ENCODE measurements at regions not wholly inside any gene's neighbourhood (a gene's known extent, or its start where the extent isn't known, plus 50 kb on each side); places are given as distances from the start of the nearest gene placed in this dataset.
"Not testable (repeated sequence)": the region's sequence is repeated elsewhere in the genome, so short reads cannot be mapped to it uniquely, and the experiment has no call there.

DNA sequence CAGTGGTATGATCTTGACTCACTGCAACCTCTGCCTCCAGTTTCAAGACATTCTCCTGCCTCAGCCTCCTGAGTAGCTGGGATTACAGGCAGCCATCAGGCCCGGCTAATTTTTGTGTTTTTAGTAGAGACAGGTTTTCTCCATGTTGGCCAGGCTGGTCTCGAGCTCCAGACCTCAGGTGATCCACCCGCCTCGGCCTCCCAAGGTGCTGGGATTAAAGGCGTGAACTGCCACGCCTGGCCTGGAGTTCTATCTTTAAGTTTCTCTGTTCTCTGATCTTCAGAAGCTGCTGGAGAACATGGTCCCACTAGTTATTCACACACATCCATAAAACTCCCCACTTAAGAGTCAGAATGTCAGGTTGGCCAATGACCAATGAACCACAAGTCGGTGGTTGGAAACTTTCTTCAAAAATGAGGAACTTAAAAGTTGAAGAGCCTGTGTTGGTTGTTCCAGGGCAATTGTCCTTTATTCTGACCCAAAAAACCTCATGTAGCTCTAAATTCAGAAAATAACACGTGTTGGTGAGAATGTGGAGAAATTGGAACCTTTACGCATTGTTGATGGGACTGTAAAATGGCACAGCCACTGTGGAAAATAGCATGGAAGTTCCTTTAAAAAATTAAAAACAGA is 55.9 kb upstream of the PIK3CB start:
- Mint-ChIP-seq H3K4me1 (peaks cover 2% of the 10 kb centered on the region), H3K27ac (no peak overlapping the region), H3K9me3 (no peaks in the 10 kb centered on the region), H3K4me3 (no peak overlapping the region), H3K36me3 (no peaks in the 10 kb centered on the region), H3K27me3 (peaks cover 14% of the 10 kb centered on the region)
- CTCF ChIA-PET: interaction anchor here (0.6 kb wide), 1 partner anchor 203 kb away, joined by 3 read pairs; no protein-coding TSS in a partner anchor
- DNase-seq: no peak

DNA sequence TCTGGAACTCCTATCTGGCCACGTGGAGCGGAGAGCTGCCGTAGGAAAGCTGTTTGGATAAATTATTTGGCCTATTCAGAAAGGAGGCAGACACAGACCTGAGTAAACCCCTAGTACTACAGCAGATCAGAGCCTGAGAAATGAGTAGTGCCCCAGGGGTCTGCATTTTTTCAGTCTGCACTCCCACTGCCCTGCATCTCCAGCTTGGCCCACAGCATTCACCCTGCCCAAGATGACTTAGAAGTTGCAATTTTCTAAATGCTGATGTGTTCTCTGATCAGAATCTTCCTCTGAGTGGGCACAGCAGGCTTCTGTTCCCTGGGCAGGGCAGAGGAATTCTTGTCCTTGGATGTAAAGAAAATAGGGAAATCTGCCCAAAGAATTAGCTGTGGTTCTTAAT is 55.1 kb upstream of the PIK3CB start:
- peaks cover 2% of the 10 kb centered on the region for H3K4me1 Mint-ChIP-seq
- no peak overlapping the region for H3K4me3 Mint-ChIP-seq

DNA sequence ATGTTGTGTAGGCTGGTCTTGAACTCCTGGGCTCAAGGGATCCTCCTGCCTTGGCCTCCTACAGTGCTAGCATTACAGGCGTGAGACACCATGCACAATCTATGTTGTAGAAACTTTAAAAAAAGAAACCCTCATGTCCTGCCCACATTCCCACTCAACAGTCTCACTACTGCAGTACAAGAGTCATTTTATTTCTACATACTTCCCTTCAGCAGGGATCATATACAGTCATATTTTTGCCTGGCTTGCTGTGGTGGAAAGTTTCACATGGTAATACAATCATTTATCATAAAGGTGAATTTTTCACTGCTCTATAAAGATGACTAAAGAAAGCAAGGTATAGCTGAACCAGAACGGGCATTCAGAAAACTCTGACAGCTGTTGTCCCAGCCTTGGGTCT is 53.8 kb upstream of the PIK3CB start:
- Mint-ChIP-seq H3K4me1 (peaks cover 2% of the 10 kb centered on the region), H3K27ac (no peak overlapping the region), H3K27me3 (peaks cover 14% of the 10 kb centered on the region), H3K36me3 (no peaks in the 10 kb centered on the region), H3K4me3 (no peak overlapping the region), H3K9me3 (no peaks in the 10 kb centered on the region)
- CTCF ChIA-PET: no interaction called here
- no peak for DNase-seq

More for the DNA sequence above, 55.1 kb upstream of the PIK3CB start:
- no peaks in the 10 kb centered on the region for H3K9me3 Mint-ChIP-seq
- no peaks in the 10 kb centered on the region for H3K36me3 Mint-ChIP-seq
- H3K27me3 Mint-ChIP-seq: peaks cover 14% of the 10 kb centered on the region
- H3K27ac Mint-ChIP-seq: no peak overlapping the region
- CTCF ChIA-PET: no interaction called here
- DNase-seq: no peak

DNA sequence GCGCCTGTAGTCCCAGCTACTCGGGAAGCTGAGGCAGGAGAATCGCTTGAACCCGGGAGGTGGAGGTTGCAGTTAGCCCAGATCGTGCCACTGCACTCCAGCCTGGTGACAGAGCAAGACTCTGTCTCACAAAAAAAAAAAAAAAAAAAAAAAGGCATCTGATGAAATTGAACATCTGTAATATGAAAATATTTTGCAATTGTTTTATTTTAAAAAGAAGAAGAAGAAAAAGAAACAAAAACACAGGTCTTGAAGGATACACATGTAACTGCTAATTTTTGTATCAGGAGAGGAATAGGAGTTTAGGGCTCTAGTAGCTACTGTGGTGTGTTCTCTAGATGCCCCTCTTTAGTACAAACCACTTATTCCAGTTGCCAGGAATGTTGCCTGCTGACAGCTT is 51.4 kb upstream of the PIK3CB start:
- DNase-seq, H3K4me1 Mint-ChIP-seq, H3K27ac Mint-ChIP-seq, H3K36me3 Mint-ChIP-seq, CTCF ChIA-PET, H3K4me3 Mint-ChIP-seq, H3K9me3 Mint-ChIP-seq: not testable (repeated sequence)
- H3K27me3 Mint-ChIP-seq: peaks cover 14% of the 10 kb centered on the region

Measured in activated naive CD4-positive, alpha-beta T cell treated with anti-CD3 and anti-CD28 coated beads, Interleukin-2, amount 10 ng/mL, durations not matched to agents 7 days and 5 days (primary cell).